K562 (cell line): ENCODE measurements at regions not wholly inside any gene's neighbourhood (a gene's known extent, or its start where the extent isn't known, plus 50 kb on each side); places are given as distances from the start of the nearest gene placed in this dataset.

Source experiments
- ATAC-seq: fragments of 200-7000 bp; cut with Tn5 transposase; 3 replicates; pipeline ENCODE4 v1.9.1; 2020; ENCODE audit warnings: moderate library complexity
- BruUV-seq: library from RNA; stranded (reverse); fragments of 400-500 nt; replicated peaks from 2 replicates; lab custom pipeline; 2021; lab: Mats Ljungman, UMichigan
- CTCF ChIA-PET: fragments of 300-600 bp; formaldehyde crosslinking; extraction: SDS; loops from one replicate; lab custom pipeline; 2021; ENCODE audit warnings: low intra/inter-chr PET ratio; lab: Yijun Ruan, JAX
- POLR2A ChIA-PET: fragments of 300-600, 350-650 bp; sonication (Branson Sonifier 250); formaldehyde crosslinking; extraction: SDS; loops from one replicate; lab custom pipeline; 2021; ENCODE audit warnings: antibody characterized with exemption, inconsistent platforms; lab: Yijun Ruan, JAX
- DNase-seq, 4 experiments: peaks; one replicate each; pipeline versions ENCODE4 v3.0.0 to v3.0.0-alpha.2; 2011 to 2018; ENCODE audit warnings: low spot score in 3 of 4, mixed read lengths in 3 of 4; ENCODE audit errors: extremely low read depth in 1 of 4
- FAIRE-seq: peaks from 2 replicates; lab custom pipeline; 2011; peaks lifted over from hg19 to GRCh38; lab: Jason Lieb, UNC
- H2AFZ ChIP-seq: 2 replicates; pipeline ENCODE4 v1.6.0; 2011; ENCODE audit warnings: low read depth, low read length, control low read depth, inconsistent platforms
- H3K27ac ChIP-seq: fragments of 200-600 bp; 3 replicates; pipeline ENCODE4 v1.8.0; 2011; ENCODE audit warnings: low read depth, mild to moderate bottlenecking, control low read depth, inconsistent platforms, low read length, moderate library complexity, mixed read lengths; ENCODE audit errors: extremely low read depth
- H3K27me3 ChIP-seq, 2 experiments: fragments of 300-600 bp in 1 of 2; 2 replicates in 1 of 2; 3 replicates in 1 of 2; pipeline versions ENCODE4 v1.6.0 to v1.8.0; 2011; ENCODE audit warnings: inconsistent platforms in 2 of 2, low read length in 2 of 2, mild to moderate bottlenecking in 1 of 2, mixed read lengths in 1 of 2, moderate library complexity in 1 of 2; ENCODE audit not compliant: control insufficient read depth in 2 of 2, insufficient read depth in 2 of 2
- H3K36me3 ChIP-seq: fragments of 300-600 bp; 3 replicates; pipeline ENCODE4 v1.8.0; 2011; ENCODE audit warnings: mild to moderate bottlenecking, low read length, inconsistent platforms; ENCODE audit not compliant: control insufficient read depth, insufficient read depth
- H3K4me1 ChIP-seq, 2 experiments: fragments of 200-600 bp in 1 of 2; replicated peaks in 1 of 2; 2 replicates in 1 of 2; 3 replicates in 1 of 2; pipeline versions ENCODE4 v1.5.1 to v1.8.0; 2011; ENCODE audit warnings: inconsistent platforms in 2 of 2, low read length in 2 of 2, mild to moderate bottlenecking in 1 of 2, mixed read lengths in 1 of 2, moderate library complexity in 1 of 2; ENCODE audit not compliant: control insufficient read depth in 2 of 2, insufficient read depth in 2 of 2
- H3K4me2 ChIP-seq: 2 replicates; pipeline ENCODE4 v1.6.1; 2011; ENCODE audit warnings: low read length, control low read depth, inconsistent platforms, mixed read lengths; ENCODE audit not compliant: insufficient read depth
- H3K4me3 ChIP-seq: fragments of 200-600 bp; sonication (generic), shearing (Covaris generic); 2 replicates; pipeline ENCODE4 v1.5.1; 2016; ENCODE audit warnings: control low read depth, inconsistent platforms
- H3K79me2 ChIP-seq: fragments of 200-600 bp; 3 replicates; pipeline ENCODE4 v1.8.0; 2011; ENCODE audit warnings: low read length, inconsistent platforms; ENCODE audit not compliant: control insufficient read depth, insufficient read depth
- H3K9ac ChIP-seq, 2 experiments: 2 replicates each; pipeline versions ENCODE4 v1.6.0 to v1.6.1; 2011; ENCODE audit warnings: low read depth in 2 of 2, low read length in 2 of 2, control low read depth in 1 of 2, inconsistent platforms in 1 of 2, mild to moderate bottlenecking in 1 of 2, mixed read lengths in 1 of 2; ENCODE audit not compliant: insufficient read depth in 1 of 2
- H3K9me1 ChIP-seq: one replicate; pipeline ENCODE4 v1.6.0; 2011; ENCODE audit warnings: inconsistent platforms, mild to moderate bottlenecking, low read length, moderate library complexity; ENCODE audit not compliant: control insufficient read depth, insufficient read depth
- H3K9me3 ChIP-seq: replicated peaks from 2 replicates; pipeline ENCODE4 v1.5.1; 2011; ENCODE audit warnings: low read depth, low read length, inconsistent platforms; ENCODE audit not compliant: control insufficient read depth, insufficient read depth
- H4K20me1 ChIP-seq: replicated peaks from 2 replicates; pipeline ENCODE4 v1.6.1; 2011; ENCODE audit warnings: low read length, inconsistent platforms, mixed read lengths; ENCODE audit not compliant: control insufficient read depth, insufficient read depth
- ARID1B ChIP-seq: fragments of 450-650 bp; IDR thresholded peaks from 2 replicates; pipeline ENCODE4 v1.6.1; 2016; ENCODE audit warnings: antibody characterized with exemption, mild to moderate bottlenecking, inconsistent platforms
- CBX5 ChIP-seq: IDR thresholded peaks from 2 replicates; pipeline ENCODE4 v1.6.1; 2014; ENCODE audit warnings: low read depth, borderline replicate concordance
- GTF2A2 ChIP-seq: IDR thresholded peaks from 2 replicates; pipeline ENCODE4 v1.6.1; 2016; ENCODE audit warnings: mild to moderate bottlenecking, missing genetic modification characterization, missing compliant biosample characterization
- MXI1 ChIP-seq: IDR thresholded peaks from 2 replicates; pipeline ENCODE4 v1.6.1; 2011; ENCODE audit warnings: low read depth, mild to moderate bottlenecking, improper control_type of control experiment, low read length
- NCOA2 ChIP-seq, 2 experiments: fragments of 450-650 bp; IDR thresholded peaks; 2 replicates each; pipeline ENCODE4 v1.6.1; 2018; ENCODE audit warnings: mild to moderate bottlenecking in 2 of 2, moderate library complexity in 1 of 2; ENCODE audit not compliant: partially characterized antibody in 2 of 2
- NEUROD1 ChIP-seq: fragments of 150-350 bp; IDR thresholded peaks from 2 replicates; pipeline ENCODE4 v1.6.1; 2014; ENCODE audit warnings: borderline replicate concordance, low read length, low read depth; ENCODE audit not compliant: partially characterized antibody
- STAT5B ChIP-seq: fragments of 250-450 bp; sonication (Bioruptor Pico); IDR thresholded peaks from 2 replicates; pipeline ENCODE4 v1.8.0; 2021; ENCODE audit warnings: mild to moderate bottlenecking, inconsistent platforms
- XRCC4 ChIP-seq: IDR thresholded peaks from one replicate; pipeline ENCODE4 v1.6.1; 2011; ENCODE audit not compliant: insufficient read depth, insufficient read length; ENCODE audit errors: extremely low read depth
- ZNF586 ChIP-seq: fragments of 450-650 bp; formaldehyde crosslinking; conservative IDR thresholded peaks from 2 replicates; pipeline ENCODE4 v1.4.0; 2020; ENCODE audit warnings: mild to moderate bottlenecking, moderate library complexity
- WGBS: fragments of 100-300 bp; shearing (Covaris generic); methylation state at CpG from one replicate; pipeline ENCODE4 v1.1.6; 2016; ENCODE audit warnings: low coverage, mixed read lengths; ENCODE audit not compliant: insufficient coverage; ENCODE audit errors: missing lambda C conversion rate; 5-methylcytosine and 5-hydroxymethylcytosine counted together
- in situ Hi-C: fragments of 300-500 bp; cut with MboI; formaldehyde crosslinking; loops from 4 replicates; pipeline ENCODE4 v1.15.0; 2018; ENCODE audit warnings: inconsistent platforms, mixed read lengths
- intact Hi-C: fragments of 100-400 bp; cut with micrococcal nuclease; formaldehyde crosslinking; loops from 2 replicates; pipeline ENCODE4 v1.14.2; 2022
- TF ChIP-seq, protein P1 (sequence below): sonication (generic); formaldehyde crosslinking; IDR thresholded peaks from 2 replicates; pipeline ENCODE4 v1.8.0; 2023; ENCODE audit warnings: missing genetic modification reagents, mild to moderate bottlenecking, borderline replicate concordance
- TF ChIP-seq, protein P2 (sequence below): fragments of 450-650 bp; IDR thresholded peaks from 2 replicates; pipeline ENCODE4 v1.6.1; 2016; ENCODE audit warnings: borderline replicate concordance
- TF ChIP-seq, protein P3 (sequence below): fragments of 450-650 bp; IDR thresholded peaks from 2 replicates; pipeline ENCODE4 v1.6.1; 2016; ENCODE audit warnings: missing biosample characterization, missing genetic modification characterization
- TF ChIP-seq, protein P4 (sequence below): conservative IDR thresholded peaks from 2 replicates; pipeline ENCODE4 v1.6.1; 2011; ENCODE audit warnings: low read depth, mild to moderate bottlenecking, low read length; ENCODE audit not compliant: control insufficient read depth

DNA sequence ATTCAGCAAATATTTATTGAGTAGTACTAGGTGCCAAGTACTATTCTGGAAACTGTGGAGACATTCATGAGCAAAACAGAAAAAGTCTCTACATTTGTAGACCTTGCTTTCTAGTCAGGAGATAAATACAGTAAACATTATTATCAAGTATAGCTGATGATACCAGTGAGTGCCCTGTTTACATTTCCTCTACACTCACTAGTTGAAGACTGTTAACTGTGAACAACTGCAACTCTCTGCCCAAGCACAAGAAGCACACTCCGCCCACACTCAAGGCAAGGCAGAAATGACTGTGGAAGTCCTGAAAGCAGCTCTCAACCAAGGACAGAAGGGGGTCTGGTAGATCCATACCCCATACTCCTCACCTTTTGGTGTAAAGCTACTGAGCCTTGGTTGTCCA lies 837.0 kb downstream of the DIAPH3 start (continued):
- TF ChIP-seq, protein P1, sequence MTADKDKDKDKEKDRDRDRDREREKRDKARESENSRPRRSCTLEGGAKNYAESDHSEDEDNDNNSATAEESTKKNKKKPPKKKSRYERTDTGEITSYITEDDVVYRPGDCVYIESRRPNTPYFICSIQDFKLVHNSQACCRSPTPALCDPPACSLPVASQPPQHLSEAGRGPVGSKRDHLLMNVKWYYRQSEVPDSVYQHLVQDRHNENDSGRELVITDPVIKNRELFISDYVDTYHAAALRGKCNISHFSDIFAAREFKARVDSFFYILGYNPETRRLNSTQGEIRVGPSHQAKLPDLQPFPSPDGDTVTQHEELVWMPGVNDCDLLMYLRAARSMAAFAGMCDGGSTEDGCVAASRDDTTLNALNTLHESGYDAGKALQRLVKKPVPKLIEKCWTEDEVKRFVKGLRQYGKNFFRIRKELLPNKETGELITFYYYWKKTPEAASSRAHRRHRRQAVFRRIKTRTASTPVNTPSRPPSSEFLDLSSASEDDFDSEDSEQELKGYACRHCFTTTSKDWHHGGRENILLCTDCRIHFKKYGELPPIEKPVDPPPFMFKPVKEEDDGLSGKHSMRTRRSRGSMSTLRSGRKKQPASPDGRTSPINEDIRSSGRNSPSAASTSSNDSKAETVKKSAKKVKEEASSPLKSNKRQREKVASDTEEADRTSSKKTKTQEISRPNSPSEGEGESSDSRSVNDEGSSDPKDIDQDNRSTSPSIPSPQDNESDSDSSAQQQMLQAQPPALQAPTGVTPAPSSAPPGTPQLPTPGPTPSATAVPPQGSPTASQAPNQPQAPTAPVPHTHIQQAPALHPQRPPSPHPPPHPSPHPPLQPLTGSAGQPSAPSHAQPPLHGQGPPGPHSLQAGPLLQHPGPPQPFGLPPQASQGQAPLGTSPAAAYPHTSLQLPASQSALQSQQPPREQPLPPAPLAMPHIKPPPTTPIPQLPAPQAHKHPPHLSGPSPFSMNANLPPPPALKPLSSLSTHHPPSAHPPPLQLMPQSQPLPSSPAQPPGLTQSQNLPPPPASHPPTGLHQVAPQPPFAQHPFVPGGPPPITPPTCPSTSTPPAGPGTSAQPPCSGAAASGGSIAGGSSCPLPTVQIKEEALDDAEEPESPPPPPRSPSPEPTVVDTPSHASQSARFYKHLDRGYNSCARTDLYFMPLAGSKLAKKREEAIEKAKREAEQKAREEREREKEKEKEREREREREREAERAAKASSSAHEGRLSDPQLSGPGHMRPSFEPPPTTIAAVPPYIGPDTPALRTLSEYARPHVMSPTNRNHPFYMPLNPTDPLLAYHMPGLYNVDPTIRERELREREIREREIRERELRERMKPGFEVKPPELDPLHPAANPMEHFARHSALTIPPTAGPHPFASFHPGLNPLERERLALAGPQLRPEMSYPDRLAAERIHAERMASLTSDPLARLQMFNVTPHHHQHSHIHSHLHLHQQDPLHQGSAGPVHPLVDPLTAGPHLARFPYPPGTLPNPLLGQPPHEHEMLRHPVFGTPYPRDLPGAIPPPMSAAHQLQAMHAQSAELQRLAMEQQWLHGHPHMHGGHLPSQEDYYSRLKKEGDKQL = no peak
- no peak for TF ChIP-seq MXI1
- no peak for TF ChIP-seq NCOA2 (IDR thresholded peaks at IDR 0.05; ENCODE audit: partially characterized antibody in 2 of 2)

DNA sequence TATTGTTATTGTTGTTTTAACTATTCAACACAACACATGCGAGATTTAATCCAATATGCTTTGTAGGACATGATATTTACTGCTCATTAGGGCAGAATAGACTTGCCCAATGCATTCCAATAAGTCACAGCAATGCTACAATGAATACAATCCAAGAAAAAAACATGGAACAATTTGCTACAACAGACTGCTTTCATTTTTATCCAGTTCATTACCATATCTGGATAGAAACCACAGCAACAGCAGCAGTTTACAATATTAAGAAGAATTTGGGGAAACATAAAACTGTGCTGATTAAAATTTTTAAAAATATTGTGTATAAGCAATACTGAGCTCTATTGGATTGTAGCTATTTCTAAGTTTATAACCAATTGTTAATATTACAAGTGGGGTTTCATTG lies 833.0 kb downstream of the DIAPH3 start:
- FAIRE-seq (no peak), ATAC-seq (no peak), DNase-seq (no peak)
- CTCF ChIA-PET = no interaction called here
- Histone ChIP-seq H3K4me1 (no peaks in the 10 kb centered on the region), H3K79me2 (no peaks in the 10 kb centered on the region), H4K20me1 (no peaks in the 10 kb centered on the region), H3K36me3 (no peaks in the 10 kb centered on the region), H3K9me3 (no peaks in the 10 kb centered on the region), H3K9me1 (no peaks in the 10 kb centered on the region), H3K27ac (no peak overlapping the region), H3K4me2 (no peak overlapping the region), H3K4me3 (no peak overlapping the region), H2AFZ (no peak overlapping the region), H3K27me3 (no peaks in the 10 kb centered on the region), H3K9ac (no peak overlapping the region)
- intact Hi-C loops = no loop called here
- WGBS = 0% methylated on average over 1 of the region's 1 CpG
- POLR2A ChIA-PET = no interaction called here
- no TSS peak for BruUV-seq
- in situ Hi-C loops = no loop called here
- TF ChIP-seq XRCC4 = no peak
- no peak for TF ChIP-seq STAT5B (CRISPR knock-in tag)
- TF ChIP-seq GTF2A2 (tag) = no peak
- TF ChIP-seq CBX5 = no peak
- TF ChIP-seq, protein P2, sequence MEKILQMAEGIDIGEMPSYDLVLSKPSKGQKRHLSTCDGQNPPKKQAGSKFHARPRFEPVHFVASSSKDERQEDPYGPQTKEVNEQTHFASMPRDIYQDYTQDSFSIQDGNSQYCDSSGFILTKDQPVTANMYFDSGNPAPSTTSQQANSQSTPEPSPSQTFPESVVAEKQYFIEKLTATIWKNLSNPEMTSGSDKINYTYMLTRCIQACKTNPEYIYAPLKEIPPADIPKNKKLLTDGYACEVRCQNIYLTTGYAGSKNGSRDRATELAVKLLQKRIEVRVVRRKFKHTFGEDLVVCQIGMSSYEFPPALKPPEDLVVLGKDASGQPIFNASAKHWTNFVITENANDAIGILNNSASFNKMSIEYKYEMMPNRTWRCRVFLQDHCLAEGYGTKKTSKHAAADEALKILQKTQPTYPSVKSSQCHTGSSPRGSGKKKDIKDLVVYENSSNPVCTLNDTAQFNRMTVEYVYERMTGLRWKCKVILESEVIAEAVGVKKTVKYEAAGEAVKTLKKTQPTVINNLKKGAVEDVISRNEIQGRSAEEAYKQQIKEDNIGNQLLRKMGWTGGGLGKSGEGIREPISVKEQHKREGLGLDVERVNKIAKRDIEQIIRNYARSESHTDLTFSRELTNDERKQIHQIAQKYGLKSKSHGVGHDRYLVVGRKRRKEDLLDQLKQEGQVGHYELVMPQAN = no peak
- no peak for TF ChIP-seq ZNF586 (CRISPR knock-in tag)
- TF ChIP-seq ARID1B = no peak
- TF ChIP-seq, protein P3, sequence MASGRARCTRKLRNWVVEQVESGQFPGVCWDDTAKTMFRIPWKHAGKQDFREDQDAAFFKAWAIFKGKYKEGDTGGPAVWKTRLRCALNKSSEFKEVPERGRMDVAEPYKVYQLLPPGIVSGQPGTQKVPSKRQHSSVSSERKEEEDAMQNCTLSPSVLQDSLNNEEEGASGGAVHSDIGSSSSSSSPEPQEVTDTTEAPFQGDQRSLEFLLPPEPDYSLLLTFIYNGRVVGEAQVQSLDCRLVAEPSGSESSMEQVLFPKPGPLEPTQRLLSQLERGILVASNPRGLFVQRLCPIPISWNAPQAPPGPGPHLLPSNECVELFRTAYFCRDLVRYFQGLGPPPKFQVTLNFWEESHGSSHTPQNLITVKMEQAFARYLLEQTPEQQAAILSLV = no peak
- no peak for TF ChIP-seq NEUROD1
- TF ChIP-seq, protein P4, sequence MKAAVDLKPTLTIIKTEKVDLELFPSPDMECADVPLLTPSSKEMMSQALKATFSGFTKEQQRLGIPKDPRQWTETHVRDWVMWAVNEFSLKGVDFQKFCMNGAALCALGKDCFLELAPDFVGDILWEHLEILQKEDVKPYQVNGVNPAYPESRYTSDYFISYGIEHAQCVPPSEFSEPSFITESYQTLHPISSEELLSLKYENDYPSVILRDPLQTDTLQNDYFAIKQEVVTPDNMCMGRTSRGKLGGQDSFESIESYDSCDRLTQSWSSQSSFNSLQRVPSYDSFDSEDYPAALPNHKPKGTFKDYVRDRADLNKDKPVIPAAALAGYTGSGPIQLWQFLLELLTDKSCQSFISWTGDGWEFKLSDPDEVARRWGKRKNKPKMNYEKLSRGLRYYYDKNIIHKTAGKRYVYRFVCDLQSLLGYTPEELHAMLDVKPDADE = no peak
